ENCODE measurements at regions not wholly inside any gene's neighbourhood (a gene's known extent, or its start where the extent isn't known, plus 50 kb on each side); places are given as distances from the start of the nearest gene placed in this dataset.

DNA sequence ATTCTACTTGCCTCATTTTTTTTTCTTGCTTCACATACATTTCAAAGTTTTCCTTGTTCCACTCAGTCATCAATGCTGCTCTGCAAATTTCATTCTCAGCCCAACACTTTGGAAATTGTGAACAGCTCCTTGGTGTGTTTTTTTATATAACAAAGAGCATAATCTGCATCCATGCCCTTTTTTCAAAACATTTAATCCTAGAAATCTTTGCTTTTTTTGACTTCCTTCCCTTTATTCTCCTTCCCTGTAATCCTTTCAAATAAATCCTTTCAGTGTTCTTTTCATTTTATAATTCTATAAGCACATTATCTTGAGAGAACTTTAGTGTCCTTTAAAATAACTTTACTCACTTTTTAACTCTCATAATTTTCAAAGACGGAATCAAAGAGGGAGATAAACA, 1150.8 kb downstream of the SI start:
- Histone ChIP-seq H3K9me3 (ENCODE audit: control insufficient read depth, low read length) (no peaks in the 10 kb centered on the region), H3K4me3 (ENCODE audit: low read length) (no peak overlapping the region), H3K36me3 (ENCODE audit: control insufficient read depth, insufficient read depth, low read length) (no peaks in the 10 kb centered on the region), H3K27ac (ENCODE audit: low read depth, low read length) (no peak overlapping the region), H3K27me3 (ENCODE audit: control insufficient read depth, insufficient read depth, low read length, poor library complexity, severe bottlenecking) (no peaks in the 10 kb centered on the region), H3K4me1 (ENCODE audit: control insufficient read depth, insufficient read depth, low read length) (peaks cover 2% of the 10 kb centered on the region), H3K9ac (ENCODE audit: extremely low read depth, low read length, poor library complexity, severe bottlenecking) (no peak overlapping the region)
- no peak for DNase-seq
- Mint-ChIP-seq H3K9me3 (no peaks in the 10 kb centered on the region), H3K4me1 (no peaks in the 10 kb centered on the region), H3K27me3 (ENCODE audit: insufficient read depth) (peaks cover 3% of the 10 kb centered on the region), H3K4me3 (no peak overlapping the region), H3K36me3 (ENCODE audit: low read depth) (no peaks in the 10 kb centered on the region), H3K27ac (no peak overlapping the region)
- 70% methylated on average over 1 of the region's 1 CpG; no CpG with 5 or more reads in 1 of the 2 experiments for WGBS, 2 experiments (ENCODE audit: insufficient coverage in 1 of 2, insufficient read length in 1 of 2)
- TF ChIP-seq, protein P1, sequence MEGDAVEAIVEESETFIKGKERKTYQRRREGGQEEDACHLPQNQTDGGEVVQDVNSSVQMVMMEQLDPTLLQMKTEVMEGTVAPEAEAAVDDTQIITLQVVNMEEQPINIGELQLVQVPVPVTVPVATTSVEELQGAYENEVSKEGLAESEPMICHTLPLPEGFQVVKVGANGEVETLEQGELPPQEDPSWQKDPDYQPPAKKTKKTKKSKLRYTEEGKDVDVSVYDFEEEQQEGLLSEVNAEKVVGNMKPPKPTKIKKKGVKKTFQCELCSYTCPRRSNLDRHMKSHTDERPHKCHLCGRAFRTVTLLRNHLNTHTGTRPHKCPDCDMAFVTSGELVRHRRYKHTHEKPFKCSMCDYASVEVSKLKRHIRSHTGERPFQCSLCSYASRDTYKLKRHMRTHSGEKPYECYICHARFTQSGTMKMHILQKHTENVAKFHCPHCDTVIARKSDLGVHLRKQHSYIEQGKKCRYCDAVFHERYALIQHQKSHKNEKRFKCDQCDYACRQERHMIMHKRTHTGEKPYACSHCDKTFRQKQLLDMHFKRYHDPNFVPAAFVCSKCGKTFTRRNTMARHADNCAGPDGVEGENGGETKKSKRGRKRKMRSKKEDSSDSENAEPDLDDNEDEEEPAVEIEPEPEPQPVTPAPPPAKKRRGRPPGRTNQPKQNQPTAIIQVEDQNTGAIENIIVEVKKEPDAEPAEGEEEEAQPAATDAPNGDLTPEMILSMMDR (conservative IDR thresholded peaks at IDR 0.05) = no peak

DNA sequence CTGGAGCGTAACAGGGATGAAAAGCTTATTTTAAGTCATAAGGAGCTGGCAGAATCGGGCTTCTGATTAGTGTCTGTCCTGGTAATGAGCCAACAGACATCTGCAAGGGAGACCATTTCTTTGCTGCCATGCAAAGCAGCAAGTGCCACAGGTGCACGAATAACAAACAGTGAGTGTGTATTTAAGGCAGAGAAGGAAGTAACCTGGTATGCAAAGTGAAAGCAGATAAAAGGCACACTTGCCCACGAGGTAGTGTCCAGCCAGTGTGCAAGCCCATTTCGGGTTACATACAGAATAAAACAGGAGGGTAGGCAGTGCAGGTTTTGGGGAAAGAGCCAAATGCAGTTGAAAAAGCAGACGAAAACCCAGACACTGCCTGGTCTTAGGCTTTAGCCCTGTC, 1153.7 kb downstream of the SI start:
- H3K4me3 ChIP-seq (ENCODE audit: low read length) = no peak overlapping the region
- H3K27me3 ChIP-seq (ENCODE audit: control insufficient read depth, insufficient read depth, low read length, poor library complexity, severe bottlenecking) = no peaks in the 10 kb centered on the region
- Mint-ChIP-seq H3K9me3 (peaks cover 5% of the 10 kb centered on the region), H3K4me3 (no peak overlapping the region), H3K36me3 (ENCODE audit: low read depth) (peaks cover 2% of the 10 kb centered on the region), H3K27ac (no peak overlapping the region), H3K27me3 (ENCODE audit: insufficient read depth) (peaks cover 3% of the 10 kb centered on the region), H3K4me1 (no peaks in the 10 kb centered on the region)
- H3K9ac ChIP-seq (ENCODE audit: extremely low read depth, low read length, poor library complexity, severe bottlenecking) = no peak overlapping the region
- H3K27ac ChIP-seq (ENCODE audit: low read depth, low read length) = no peak overlapping the region
- WGBS, 2 experiments (ENCODE audit: insufficient coverage in 1 of 2, insufficient read length in 1 of 2) = 74 to 89% methylated on average over 5 to 6 of the region's 6 CpGs
- peaks cover 2% of the 10 kb centered on the region for H3K4me1 ChIP-seq (ENCODE audit: control insufficient read depth, insufficient read depth, low read length)
- peaks cover 6% of the 10 kb centered on the region for H3K9me3 ChIP-seq (ENCODE audit: control insufficient read depth, low read length)
- H3K36me3 ChIP-seq (ENCODE audit: control insufficient read depth, insufficient read depth, low read length) = no peaks in the 10 kb centered on the region
- TF ChIP-seq, protein P1 (conservative IDR thresholded peaks at IDR 0.05) = no peak
- no peak for DNase-seq

DNA sequence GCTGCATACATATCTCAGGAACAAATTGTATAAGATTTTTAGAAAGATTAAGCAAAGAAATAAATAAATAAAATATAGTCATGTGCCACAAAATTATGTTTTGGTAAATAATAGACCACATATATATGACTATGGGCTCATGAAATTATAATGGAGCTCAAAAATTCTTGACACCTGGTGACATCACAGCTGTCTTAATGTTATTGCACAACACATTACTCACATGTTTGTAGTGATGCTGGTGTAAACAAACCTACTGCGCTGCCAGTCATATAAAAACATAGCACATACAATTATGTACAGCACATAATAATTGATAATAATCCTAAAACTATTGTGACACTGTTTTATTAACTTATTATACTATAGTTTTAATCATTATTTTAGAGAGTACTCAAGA, 1159.1 kb downstream of the SI start:
- no peak overlapping the region for H3K4me3 ChIP-seq (ENCODE audit: low read length)
- H3K27ac Mint-ChIP-seq = no peak overlapping the region
- H3K36me3 ChIP-seq (ENCODE audit: control insufficient read depth, insufficient read depth, low read length) = no peaks in the 10 kb centered on the region
- no peak for DNase-seq
- H3K9me3 Mint-ChIP-seq = peaks cover 5% of the 10 kb centered on the region
- H3K27me3 Mint-ChIP-seq (ENCODE audit: insufficient read depth) = no peaks in the 10 kb centered on the region
- H3K27me3 ChIP-seq (ENCODE audit: control insufficient read depth, insufficient read depth, low read length, poor library complexity, severe bottlenecking) = no peaks in the 10 kb centered on the region
- H3K36me3 Mint-ChIP-seq (ENCODE audit: low read depth) = peaks cover 2% of the 10 kb centered on the region
- no peak overlapping the region for H3K4me3 Mint-ChIP-seq
- peaks cover 3% of the 10 kb centered on the region for H3K4me1 ChIP-seq (ENCODE audit: control insufficient read depth, insufficient read depth, low read length)
- 88% methylated on average over 1 of the region's 1 CpG; no CpG with 5 or more reads in 1 of the 2 experiments for WGBS, 2 experiments (ENCODE audit: insufficient coverage in 1 of 2, insufficient read length in 1 of 2)
- TF ChIP-seq, protein P1 (conservative IDR thresholded peaks at IDR 0.05) = no peak
- H3K9me3 ChIP-seq (ENCODE audit: control insufficient read depth, low read length) = peaks cover 6% of the 10 kb centered on the region
- no peak overlapping the region for H3K27ac ChIP-seq (ENCODE audit: low read depth, low read length)
- H3K4me1 Mint-ChIP-seq = no peaks in the 10 kb centered on the region
- no peak overlapping the region for H3K9ac ChIP-seq (ENCODE audit: extremely low read depth, low read length, poor library complexity, severe bottlenecking)
